A549 (cell line): ENCODE measurements at regions not wholly inside any gene's neighbourhood (a gene's known extent, or its start where the extent isn't known, plus 50 kb on each side); places are given as distances from the start of the nearest gene placed in this dataset.

Experiments used
- ATAC-seq, 2 experiments: fragments of 200-7000 bp in 1 of 2; fragments of >200 bp in 1 of 2; cut with Nextera tagmentation in 1 of 2; cut with Tn5 transposase in 1 of 2; 3 replicates each; pipeline versions ENCODE4 v1.8.0 to v1.9.1; 2018 to 2020; ENCODE audit warnings: mild to moderate bottlenecking in 1 of 2, moderate library complexity in 1 of 2
- CTCF ChIA-PET: fragments of 300-600 bp; sonication (Branson Sonifier 250); formaldehyde crosslinking; extraction: SDS; loops from one replicate; lab custom pipeline; 2021; ENCODE audit warnings: antibody characterized with exemption, inconsistent platforms; lab: Yijun Ruan, JAX
- POLR2A ChIA-PET: fragments of 350-600 bp; formaldehyde crosslinking; extraction: SDS; loops from one replicate; lab custom pipeline; 2021; ENCODE audit warnings: antibody characterized with exemption, inconsistent platforms; lab: Yijun Ruan, JAX
- DNase-seq, 2 experiments: peaks; one replicate each; pipeline versions ENCODE4 v3.0.0 to v3.0.0-alpha.2; 2011 to 2016; ENCODE audit warnings: low read depth in 1 of 2, low spot score in 1 of 2
- FAIRE-seq: peaks from 2 replicates; lab custom pipeline; 2011; peaks lifted over from hg19 to GRCh38; lab: Jason Lieb, UNC
- H3K27ac ChIP-seq, 2 experiments: fragments of >200 bp; sonication (Bioruptor Twin); formaldehyde crosslinking; 3 replicates each; pipeline ENCODE4 v1.5.1; 2016 to 2017
- H3K4me1 ChIP-seq: fragments of >200 bp; sonication (Bioruptor Twin); formaldehyde crosslinking; 3 replicates; pipeline ENCODE4 v1.6.1; 2016
- H3K4me2 ChIP-seq: fragments of >200 bp; sonication (Bioruptor Twin); formaldehyde crosslinking; 3 replicates; pipeline ENCODE4 v1.6.1; 2016
- H3K4me3 ChIP-seq: fragments of >200 bp; sonication (Bioruptor Twin); formaldehyde crosslinking; 3 replicates; pipeline ENCODE4 v1.5.1; 2016
- H3K9me3 ChIP-seq: fragments of >200 bp; sonication (Bioruptor Twin); formaldehyde crosslinking; 3 replicates; pipeline ENCODE4 v1.6.1; 2016
- ATOH8 ChIP-seq: fragments of 250-450 bp; sonication (Bioruptor Pico); IDR thresholded peaks from 2 replicates; pipeline ENCODE4 v1.5.0; 2020; ENCODE audit warnings: low read depth, mild to moderate bottlenecking, moderate library complexity
- BHLHE40 ChIP-seq: IDR thresholded peaks from 2 replicates; pipeline ENCODE4 v1.6.1; 2012; ENCODE audit warnings: low read depth, low read length, inconsistent platforms
- CEBPB ChIP-seq, 2 experiments: fragments of >200 bp in 1 of 2; sonication (Bioruptor Twin) in 1 of 2; formaldehyde crosslinking in 1 of 2; IDR thresholded peaks; 2 replicates each; pipeline ENCODE4 v1.6.1; 2012 to 2016
- CTCF ChIP-seq: fragments of >200 bp; sonication (Bioruptor Twin); formaldehyde crosslinking; IDR thresholded peaks from 3 replicates; pipeline ENCODE4 v1.5.1; 2016
- EHF ChIP-seq: fragments of 250-450 bp; sonication (Bioruptor Pico); IDR thresholded peaks from 2 replicates; pipeline ENCODE4 v1.5.0; 2020; ENCODE audit warnings: mild to moderate bottlenecking
- EHMT2 ChIP-seq: fragments of 200-600 bp; sonication (generic); IDR thresholded peaks from 2 replicates; pipeline ENCODE4 v1.6.1; 2016; ENCODE audit warnings: antibody characterized with exemption, low read depth, mild to moderate bottlenecking, moderate library complexity
- ELK1 ChIP-seq: fragments of 150-350 bp; IDR thresholded peaks from 2 replicates; pipeline ENCODE4 v1.6.1; 2014; ENCODE audit warnings: low read depth, mild to moderate bottlenecking, low read length
- FOSB ChIP-seq: fragments of 250-450 bp; sonication (Bioruptor Pico); IDR thresholded peaks from 2 replicates; pipeline ENCODE4 v1.5.0; 2020; ENCODE audit warnings: mild to moderate bottlenecking, moderate library complexity
- FOSL2 ChIP-seq, 2 experiments: fragments of 450-650 bp in 1 of 2; fragments of >200 bp in 1 of 2; sonication (Bioruptor Twin) in 1 of 2; formaldehyde crosslinking; IDR thresholded peaks; 2 replicates each; pipeline versions ENCODE4 v1.5.0 to v1.6.1; 2016 to 2020; ENCODE audit warnings: mild to moderate bottlenecking in 1 of 2, moderate library complexity in 1 of 2
- FOXS1 ChIP-seq: fragments of 250-450 bp; sonication (Bioruptor Pico); IDR thresholded peaks from 2 replicates; pipeline ENCODE4 v1.5.0; 2020; ENCODE audit warnings: mild to moderate bottlenecking, moderate library complexity
- HOXA7 ChIP-seq: fragments of 250-450 bp; sonication (Bioruptor Pico); IDR thresholded peaks from 2 replicates; pipeline ENCODE4 v1.5.0; 2020; ENCODE audit warnings: mild to moderate bottlenecking, moderate library complexity
- HOXB13 ChIP-seq: fragments of 250-450 bp; sonication (Bioruptor Pico); IDR thresholded peaks from 2 replicates; pipeline ENCODE4 v1.5.0; 2020; ENCODE audit warnings: low read depth, mild to moderate bottlenecking, moderate library complexity
- JUNB ChIP-seq: fragments of >200 bp; sonication (Bioruptor Twin); formaldehyde crosslinking; IDR thresholded peaks from 2 replicates; pipeline ENCODE4 v1.6.1; 2016
- KDM5A ChIP-seq: fragments of 200-600 bp; sonication (generic); IDR thresholded peaks from 2 replicates; pipeline ENCODE4 v1.6.1; 2016; ENCODE audit warnings: antibody characterized with exemption, mild to moderate bottlenecking
- MAFK ChIP-seq: fragments of 450-650 bp; IDR thresholded peaks from 2 replicates; pipeline ENCODE4 v1.6.1; 2014; ENCODE audit not compliant: partially characterized antibody
- NPAS2 ChIP-seq: fragments of 250-450 bp; sonication (Bioruptor Pico); IDR thresholded peaks from 2 replicates; pipeline ENCODE4 v1.8.0; 2022; ENCODE audit warnings: mild to moderate bottlenecking, moderate library complexity, borderline replicate concordance
- NR3C1 ChIP-seq: fragments of >200 bp; sonication (Bioruptor Twin); formaldehyde crosslinking; IDR thresholded peaks from 3 replicates; pipeline ENCODE4 v1.6.1; 2017
- PBX3 ChIP-seq: IDR thresholded peaks from 2 replicates; pipeline ENCODE4 v1.6.1; 2012
- PHF8 ChIP-seq: fragments of 200-600 bp; sonication (generic); IDR thresholded peaks from 2 replicates; pipeline ENCODE4 v1.6.1; 2016; ENCODE audit warnings: low read depth, mild to moderate bottlenecking, antibody characterized with exemption, moderate library complexity, borderline replicate concordance
- RARB ChIP-seq: fragments of 250-450 bp; sonication (Bioruptor Pico); IDR thresholded peaks from 2 replicates; pipeline ENCODE4 v1.8.0; 2021; ENCODE audit warnings: mild to moderate bottlenecking, moderate library complexity
- RFX5 ChIP-seq: fragments of 450-650 bp; IDR thresholded peaks from 2 replicates; pipeline ENCODE4 v1.7.1; 2014; ENCODE audit warnings: antibody characterized with exemption, mild to moderate bottlenecking, moderate library complexity
- SMC3 ChIP-seq: fragments of >200 bp; sonication (Bioruptor Twin); formaldehyde crosslinking; IDR thresholded peaks from 3 replicates; pipeline ENCODE4 v1.6.1; 2018; ENCODE audit warnings: inconsistent platforms
- SREBF2 ChIP-seq: fragments of 450-650 bp; IDR thresholded peaks from 2 replicates; pipeline ENCODE4 v1.6.1; 2014; ENCODE audit warnings: mild to moderate bottlenecking, moderate library complexity
- TFCP2L1 ChIP-seq: fragments of 250-450 bp; sonication (Bioruptor Pico); IDR thresholded peaks from 2 replicates; pipeline ENCODE4 v1.5.0; 2021; ENCODE audit warnings: mild to moderate bottlenecking
- TP53 ChIP-seq: fragments of 250-450 bp; sonication (Bioruptor Pico); IDR thresholded peaks from 2 replicates; pipeline ENCODE4 v1.5.0; 2021; ENCODE audit warnings: mild to moderate bottlenecking, moderate library complexity
- ZC3H11A ChIP-seq: fragments of 450-650 bp; IDR thresholded peaks from 2 replicates; pipeline ENCODE4 v1.6.1; 2014; ENCODE audit warnings: antibody characterized with exemption, mild to moderate bottlenecking
- ZNF302 ChIP-seq: fragments of 250-450 bp; sonication (Bioruptor Pico); IDR thresholded peaks from 2 replicates; pipeline ENCODE4 v1.9.0; 2021; ENCODE audit warnings: inconsistent platforms, mild to moderate bottlenecking, moderate library complexity
- ZSCAN20 ChIP-seq: fragments of 250-450 bp; sonication (Bioruptor Pico); IDR thresholded peaks from 2 replicates; pipeline ENCODE4 v1.8.0; 2022; ENCODE audit warnings: mild to moderate bottlenecking, moderate library complexity
- WGBS: methylation state at CpG from one replicate; pipeline ENCODE4 v1.1.6; 2017; ENCODE audit errors: missing lambda C conversion rate; 5-methylcytosine and 5-hydroxymethylcytosine counted together

- ATAC-seq (no peak), FAIRE-seq (no peak), DNase-seq (no peak)
- H3K27ac ChIP-seq, result no peak overlapping the region
- TF ChIP-seq JUNB (no peak), ZNF302 (no peak), RFX5 (no peak), ELK1 (no peak), FOXS1 (CRISPR knock-in tag) (no peak), EHMT2 (no peak), KDM5A (no peak)
- no peaks in the 10 kb centered on the region for H3K9me3 ChIP-seq
- H3K4me2 ChIP-seq, result no peak overlapping the region
- ChIA-PET CTCF (no interaction called here), POLR2A (no interaction called here)
- no peak overlapping the region for H3K4me3 ChIP-seq
- WGBS, result 4% methylated on average over 2 of the region's 2 CpGs
- H3K4me1 ChIP-seq, result no peaks in the 10 kb centered on the region
These were observed 162.6 kb downstream of the RTL3 start for GRCh38 chrX:78496483-78496882.

- DNase-seq (no peak), FAIRE-seq (peak; percentile 89), ATAC-seq (no peak)
- Histone ChIP-seq H3K27ac (no peak overlapping the region), H3K9me3 (no peaks in the 10 kb centered on the region), H3K4me1 (no peaks in the 10 kb centered on the region)
- POLR2A ChIA-PET, result no interaction called here
- TF ChIP-seq NPAS2 (no peak), HOXB13 (CRISPR knock-in tag) (no peak), BHLHE40 (no peak), FOXS1 (CRISPR knock-in tag) (no peak), CEBPB (IDR thresholded peaks at IDR 0.05) (no peak), FOSB (CRISPR knock-in tag) (no peak), PHF8 (no peak), CTCF (no peak), ZSCAN20 (no peak)
- TF ChIP-seq, all 56 proteins: peak for 0
- no peak overlapping the region for H3K4me2 ChIP-seq
- 0% methylated on average over 2 of the region's 2 CpGs for WGBS
- no peak overlapping the region for H3K4me3 ChIP-seq
- CTCF ChIA-PET, result no interaction called here
These were observed 165.8 kb upstream of the CYSLTR1 start for GRCh38 chrX:78493180-78493579.

GRCh38 chrX:78476701-78477100 is 149.3 kb upstream of the CYSLTR1 start:
- ChIA-PET POLR2A (no interaction called here), CTCF (no interaction called here)
- no peaks in the 10 kb centered on the region for H3K9me3 ChIP-seq
- ATAC-seq, result no peak
- no peak for FAIRE-seq
- H3K4me3 ChIP-seq, result no peak overlapping the region
- H3K27ac ChIP-seq, result no peak overlapping the region
- H3K4me1 ChIP-seq, result no peaks in the 10 kb centered on the region
- no peak for DNase-seq
- WGBS, result 6% methylated on average over 2 of the region's 2 CpGs
- H3K4me2 ChIP-seq, result no peak overlapping the region
- TF ChIP-seq ZC3H11A (no peak), PBX3 (no peak), TFCP2L1 (CRISPR knock-in tag) (no peak), SMC3 (no peak), CTCF (no peak), EHMT2 (no peak), ATOH8 (no peak), RARB (CRISPR knock-in tag) (no peak), NR3C1 (no peak), TP53 (CRISPR knock-in tag) (no peak), MAFK (no peak), NPAS2 (no peak), SREBF2 (no peak), PHF8 (no peak), FOSL2 (IDR thresholded peaks at IDR 0.05) (no peak), FOSL2 (CRISPR knock-in tag; IDR thresholded peaks at IDR 0.05) (no peak), EHF (CRISPR knock-in tag) (no peak), ELK1 (no peak), HOXA7 (CRISPR knock-in tag) (no peak)
